ENCODE measurements at regions not wholly inside any gene's neighbourhood (a gene's known extent, or its start where the extent isn't known, plus 50 kb on each side); places are given as distances from the start of the nearest gene placed in this dataset.

DNA sequence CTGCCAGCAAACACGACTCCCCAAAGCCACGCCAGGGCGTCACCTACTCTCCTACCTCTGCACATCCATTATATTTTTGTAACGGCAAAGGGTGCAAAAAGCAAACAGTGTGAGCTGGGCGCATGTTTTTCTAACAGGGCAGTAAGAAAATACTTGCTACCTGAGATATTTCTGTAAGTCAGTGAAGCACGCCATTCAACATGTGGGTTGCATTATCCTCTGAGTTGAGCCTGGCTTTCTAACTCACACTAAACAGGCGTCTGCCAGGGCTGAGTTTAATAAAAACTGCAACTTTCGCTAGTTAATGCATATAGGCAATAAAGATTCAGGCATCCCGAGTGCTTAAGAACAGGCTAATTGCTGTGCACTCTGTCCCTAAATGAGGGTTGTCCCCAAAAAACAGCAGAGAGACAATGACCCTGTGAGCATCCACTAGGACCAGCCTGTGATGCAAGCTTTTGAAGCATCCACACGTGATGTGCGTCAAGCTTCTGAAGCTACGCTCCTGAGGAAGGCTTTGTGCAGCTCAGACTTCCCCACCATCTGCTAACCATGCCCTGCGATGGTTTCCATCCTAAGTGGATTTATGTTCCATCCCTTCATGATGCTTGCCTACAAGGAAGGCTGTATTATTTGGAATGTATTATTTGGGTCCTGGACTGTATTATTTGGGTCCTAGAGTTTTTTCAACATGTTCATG is 70.0 kb upstream of the SIM2 start:
- no peak for DNase-seq (ENCODE audit: low read depth in 2 of 2)

DNA sequence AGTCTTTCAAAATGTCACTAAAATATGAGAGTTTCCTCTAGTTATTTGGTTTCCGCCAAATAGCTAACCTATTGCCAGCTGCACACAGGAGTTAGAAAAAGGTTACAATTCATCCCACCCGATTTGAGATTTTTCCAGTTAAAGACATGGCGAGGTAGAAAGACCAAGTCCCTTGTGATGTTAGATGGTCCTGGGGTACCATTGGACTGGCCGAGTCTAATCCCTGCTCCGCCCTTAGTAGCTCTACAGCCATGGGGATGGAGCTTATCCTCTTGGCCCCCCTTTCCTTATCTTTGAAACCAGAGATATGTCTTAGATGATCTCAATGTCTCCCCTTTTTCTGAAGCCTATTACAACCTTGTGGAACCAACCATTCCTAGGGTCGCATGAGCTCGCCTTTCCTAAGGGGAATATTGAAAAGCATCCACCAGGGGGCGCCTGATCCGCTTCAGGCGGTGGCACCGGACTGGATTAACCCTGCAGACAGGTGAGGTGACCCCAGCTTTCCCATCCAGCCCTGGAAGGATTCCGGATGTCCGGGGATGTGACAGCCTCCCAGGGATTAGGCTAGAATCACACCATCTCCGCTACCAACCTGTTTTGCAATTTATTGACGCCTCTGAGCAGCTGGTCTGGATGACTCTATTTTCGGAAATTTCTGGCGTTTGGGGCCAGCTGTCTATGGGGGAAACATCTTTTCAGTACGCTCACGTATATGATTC is 68.3 kb upstream of the SIM2 start:
- peak; percentile 21 to 25 for DNase-seq (ENCODE audit: low read depth in 2 of 2)

DNA sequence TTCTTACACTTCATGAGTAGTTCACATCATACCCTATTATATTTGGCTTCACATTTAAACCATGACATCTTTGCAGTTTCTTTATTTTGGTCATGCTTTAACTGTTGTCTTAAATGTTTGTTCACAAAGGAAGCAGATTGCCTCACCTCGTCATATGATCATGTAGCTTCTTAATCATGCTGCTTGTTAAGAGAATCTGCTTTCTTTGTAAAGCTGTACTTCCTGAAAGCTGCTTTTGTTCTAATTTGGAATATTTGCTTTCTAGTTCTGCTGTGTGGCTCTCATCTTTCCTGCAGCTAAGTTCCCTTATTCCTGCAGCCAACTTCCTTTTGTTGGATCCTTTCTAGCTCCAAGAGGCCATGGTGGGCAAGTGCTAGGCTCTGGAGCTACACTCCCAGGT is 62.9 kb upstream of the SIM2 start:
- DNase-seq (ENCODE audit: low read depth in 2 of 2) = no peak

DNA sequence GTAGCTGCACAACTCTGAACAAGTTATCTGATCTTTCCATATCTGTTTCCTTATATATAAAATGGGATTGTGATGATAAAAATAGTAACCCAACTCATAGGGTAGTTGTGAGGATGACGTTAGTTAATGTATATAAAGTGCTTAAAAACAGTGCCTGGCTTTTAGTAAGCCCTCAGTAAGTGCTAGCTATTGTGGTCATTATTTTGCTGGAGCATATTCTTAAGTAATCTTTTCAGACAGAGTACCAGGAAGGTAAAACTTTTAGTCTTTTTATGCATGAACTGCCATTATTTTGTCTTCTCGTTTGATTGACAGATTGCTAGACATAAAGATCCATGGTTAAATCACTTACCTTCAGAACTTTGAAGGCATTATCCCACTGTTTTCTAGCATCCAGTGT is 62.5 kb upstream of the SIM2 start:
- no peak for DNase-seq (ENCODE audit: low read depth in 2 of 2)

DNA sequence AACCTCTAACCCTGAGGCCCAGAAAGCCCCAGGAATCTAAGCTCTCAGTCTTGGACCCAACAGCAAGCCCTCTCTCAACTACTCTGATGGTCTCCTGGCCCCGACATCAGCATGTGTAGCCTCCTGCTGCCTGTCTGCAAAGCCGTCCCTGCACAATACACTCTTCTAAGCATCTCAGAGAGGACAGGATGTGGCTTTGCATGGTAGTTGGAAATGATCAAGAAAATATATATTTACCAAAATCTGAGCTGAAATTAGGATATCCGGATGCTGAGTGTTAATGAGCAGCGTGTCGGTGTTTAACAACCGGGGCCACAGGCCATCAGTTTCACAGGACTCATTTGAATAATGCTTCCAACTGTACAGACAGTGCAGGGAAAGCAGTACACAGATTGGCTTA is 59.1 kb upstream of the SIM2 start:
- no peak for DNase-seq (ENCODE audit: low read depth in 2 of 2)

DNA sequence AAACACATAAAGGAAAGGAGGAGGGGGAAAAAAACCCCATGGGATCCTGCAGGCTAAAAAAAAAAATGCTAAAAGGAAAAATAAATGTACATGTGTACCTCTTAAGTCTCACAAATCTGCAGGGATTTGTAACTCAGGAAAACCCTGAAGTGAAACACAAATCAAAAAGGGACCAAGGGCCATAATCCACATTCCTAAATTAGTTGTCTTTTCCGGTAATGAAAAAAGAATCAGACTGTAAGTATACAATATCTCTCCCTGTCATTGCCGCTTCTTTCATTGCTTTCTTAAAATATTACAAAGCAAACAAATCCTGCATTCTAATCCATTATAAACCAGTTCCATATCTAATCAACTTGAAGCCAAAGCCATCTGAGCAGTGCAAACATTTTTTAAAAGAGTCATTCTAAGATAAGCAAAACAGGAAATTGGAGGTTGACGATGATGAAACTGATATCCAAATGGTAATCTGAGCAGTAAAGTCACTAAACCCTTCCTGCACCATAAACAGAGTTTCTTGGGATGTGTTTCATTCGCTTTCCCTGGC is 58.7 kb upstream of the SIM2 start:
- no peak for DNase-seq (ENCODE audit: low read depth in 2 of 2)

DNA sequence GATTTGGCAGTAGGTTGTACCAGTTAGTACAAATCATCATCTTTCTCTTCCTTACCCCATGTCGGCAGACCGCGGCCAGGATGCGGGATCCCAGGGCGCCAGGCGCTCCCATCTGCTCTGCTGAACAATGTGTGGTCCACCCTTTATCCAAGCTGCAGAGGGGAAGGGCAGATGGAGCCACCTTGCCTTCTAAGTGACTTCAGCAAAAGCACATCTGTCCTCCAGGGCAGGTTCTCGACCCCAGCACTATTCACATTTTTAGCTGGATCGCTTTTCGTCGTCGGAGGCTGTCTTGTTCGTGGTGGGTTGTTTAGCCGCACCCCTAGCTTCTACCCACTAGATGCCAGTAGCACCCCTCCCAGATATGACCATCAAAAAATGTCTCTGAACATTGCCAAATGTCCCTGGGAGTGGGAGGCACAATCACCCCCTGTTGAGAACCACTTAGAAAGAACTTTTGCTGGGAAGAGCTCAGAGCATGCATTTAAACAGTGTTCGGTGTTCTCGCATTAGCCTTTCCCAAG is 58.1 kb upstream of the SIM2 start:
- DNase-seq (ENCODE audit: low read depth in 2 of 2) = no peak

DNA sequence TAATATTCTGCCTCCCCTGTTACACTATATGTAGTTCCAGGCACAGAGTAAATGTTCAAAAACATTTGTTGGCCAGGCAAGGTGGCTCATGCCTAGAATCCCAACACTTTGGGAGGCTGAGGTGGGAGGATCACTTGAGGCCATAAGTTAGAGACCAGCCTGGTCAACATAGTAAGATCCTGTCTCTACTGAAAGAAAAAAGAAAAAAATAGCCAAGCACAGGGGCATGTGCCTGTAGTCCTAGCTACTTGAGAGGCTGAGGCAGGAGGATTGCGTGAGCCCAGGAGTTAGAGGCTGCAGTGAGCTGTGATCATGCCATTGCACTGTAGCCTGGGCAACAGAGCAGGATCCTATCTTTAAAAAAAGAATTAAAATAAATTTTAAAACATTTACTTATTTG is 57.6 kb upstream of the SIM2 start:
- DNase-seq (ENCODE audit: low read depth in 2 of 2) = no peak

DNA sequence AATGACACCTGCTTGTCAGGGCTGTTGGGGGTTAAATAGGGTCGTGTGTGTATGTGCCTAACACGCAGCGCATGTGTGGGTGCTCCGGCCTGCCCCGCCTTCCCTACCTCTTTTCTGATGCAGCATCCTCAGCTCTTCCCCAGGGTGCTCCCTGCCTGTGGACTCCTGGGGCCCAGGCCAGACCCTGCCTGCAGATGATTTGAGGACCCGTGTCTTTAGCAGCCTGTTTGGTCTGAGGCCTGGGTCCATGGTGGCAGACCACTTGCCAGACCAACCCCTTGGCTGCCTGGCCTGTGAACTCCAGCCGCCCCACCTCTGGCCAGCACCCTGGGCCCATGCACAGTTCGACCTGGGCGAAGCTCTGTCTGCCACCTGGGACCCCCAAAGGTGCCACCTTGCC is 57.0 kb upstream of the SIM2 start:
- DNase-seq (ENCODE audit: low read depth in 2 of 2) = no peak

DNA sequence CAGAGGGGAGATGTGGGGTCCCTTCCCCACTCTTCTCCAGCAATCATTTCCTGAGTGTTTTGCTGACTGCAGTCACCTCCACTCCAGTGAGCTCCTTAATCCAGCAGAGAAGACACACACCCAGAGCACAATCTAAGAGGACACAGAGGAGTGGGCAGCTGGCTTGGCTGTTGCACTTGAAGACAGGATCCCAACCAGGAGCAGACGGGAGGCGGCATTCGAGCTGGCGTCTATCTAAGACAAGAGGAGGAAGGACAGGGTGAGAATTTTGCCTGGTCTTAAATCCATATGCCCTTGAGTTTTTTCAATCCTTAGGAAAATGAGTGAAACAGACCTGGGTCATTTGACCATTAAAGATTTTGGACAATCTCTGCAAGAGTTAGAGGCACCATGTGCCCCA is 56.1 kb upstream of the SIM2 start:
- no peak for DNase-seq (ENCODE audit: low read depth in 2 of 2)

DNA sequence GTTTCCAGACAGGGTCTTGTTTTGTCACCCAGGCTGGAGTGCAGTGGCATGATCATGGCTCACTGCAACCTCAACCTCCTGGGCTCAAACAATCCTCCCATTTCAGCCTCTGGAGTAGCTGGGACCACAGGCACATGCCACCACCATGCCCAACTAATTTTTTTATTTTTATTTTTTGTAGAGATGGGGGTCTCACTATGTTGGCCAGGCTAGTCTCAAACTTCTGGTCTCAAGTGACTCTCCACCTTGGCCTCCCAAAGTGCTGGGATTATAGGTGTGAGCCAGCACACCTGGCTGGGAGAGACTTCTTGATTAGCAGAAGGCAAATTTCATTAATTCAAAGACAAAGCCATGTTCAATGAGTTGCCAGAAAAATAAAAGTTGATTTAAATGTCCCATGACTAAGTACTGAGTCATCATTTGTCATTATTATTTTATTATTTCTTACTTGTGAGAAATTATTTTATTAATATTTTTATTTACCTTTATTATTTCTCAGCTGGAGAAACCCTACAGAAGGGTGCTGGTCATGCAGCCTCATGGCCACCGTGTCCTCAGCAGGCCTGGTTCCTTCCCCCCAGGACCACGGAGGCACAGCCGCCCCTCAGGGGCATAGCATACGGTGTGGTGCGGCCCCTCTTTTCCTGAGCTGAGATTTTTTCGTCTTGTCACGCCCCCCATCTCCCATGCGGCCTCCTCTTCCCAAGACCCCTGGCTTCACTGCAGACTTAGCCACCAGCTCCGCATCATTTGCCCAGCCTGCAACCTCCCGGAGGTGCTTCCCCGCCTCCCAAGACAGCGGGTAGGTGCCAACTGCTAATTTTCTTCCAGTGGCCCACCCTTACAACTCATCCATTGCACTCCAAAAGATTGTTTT is 55.3 kb upstream of the SIM2 start:
- no peak for DNase-seq (ENCODE audit: low read depth in 2 of 2)

DNA sequence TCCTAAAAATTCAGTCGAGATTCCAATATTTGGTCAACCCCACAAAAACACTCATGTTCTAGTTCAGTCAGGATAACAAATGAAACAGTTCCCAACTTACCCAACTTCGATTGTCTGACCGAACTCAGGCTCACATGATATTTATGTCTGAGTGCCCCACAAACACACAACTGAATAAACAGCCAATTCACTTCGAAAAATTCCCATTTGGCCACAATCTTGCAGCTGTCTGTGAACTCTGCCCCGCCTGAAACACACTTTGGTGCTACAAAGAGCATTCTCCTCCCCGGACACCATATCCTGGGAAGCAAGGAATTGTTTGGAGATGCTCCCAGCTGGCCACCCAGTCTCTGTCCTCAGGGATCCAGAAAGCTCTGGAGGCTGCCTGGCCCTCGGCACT is 52.9 kb upstream of the SIM2 start:
- DNase-seq (ENCODE audit: low read depth in 2 of 2) = no peak

DNA sequence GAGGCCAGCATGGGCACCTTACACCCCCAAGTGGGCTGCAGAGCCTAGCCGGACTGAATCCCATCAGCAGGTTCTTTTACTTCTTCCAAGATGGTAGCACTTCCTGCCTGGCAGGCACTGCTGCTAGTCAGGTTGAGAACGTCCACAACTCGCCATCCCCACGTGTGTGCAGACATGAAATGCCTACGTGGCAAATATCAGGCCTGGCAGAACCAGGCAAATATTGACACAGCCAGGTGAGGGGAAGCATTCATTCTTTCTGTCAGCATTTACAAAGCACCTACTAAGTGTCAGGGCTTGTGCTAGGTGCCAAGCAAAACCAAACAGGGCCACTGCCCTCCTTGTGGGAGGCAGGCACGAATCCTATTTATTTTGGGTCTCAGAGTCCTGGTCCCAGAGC is 52.3 kb upstream of the SIM2 start:
- no peak for DNase-seq (ENCODE audit: low read depth in 2 of 2)

DNA sequence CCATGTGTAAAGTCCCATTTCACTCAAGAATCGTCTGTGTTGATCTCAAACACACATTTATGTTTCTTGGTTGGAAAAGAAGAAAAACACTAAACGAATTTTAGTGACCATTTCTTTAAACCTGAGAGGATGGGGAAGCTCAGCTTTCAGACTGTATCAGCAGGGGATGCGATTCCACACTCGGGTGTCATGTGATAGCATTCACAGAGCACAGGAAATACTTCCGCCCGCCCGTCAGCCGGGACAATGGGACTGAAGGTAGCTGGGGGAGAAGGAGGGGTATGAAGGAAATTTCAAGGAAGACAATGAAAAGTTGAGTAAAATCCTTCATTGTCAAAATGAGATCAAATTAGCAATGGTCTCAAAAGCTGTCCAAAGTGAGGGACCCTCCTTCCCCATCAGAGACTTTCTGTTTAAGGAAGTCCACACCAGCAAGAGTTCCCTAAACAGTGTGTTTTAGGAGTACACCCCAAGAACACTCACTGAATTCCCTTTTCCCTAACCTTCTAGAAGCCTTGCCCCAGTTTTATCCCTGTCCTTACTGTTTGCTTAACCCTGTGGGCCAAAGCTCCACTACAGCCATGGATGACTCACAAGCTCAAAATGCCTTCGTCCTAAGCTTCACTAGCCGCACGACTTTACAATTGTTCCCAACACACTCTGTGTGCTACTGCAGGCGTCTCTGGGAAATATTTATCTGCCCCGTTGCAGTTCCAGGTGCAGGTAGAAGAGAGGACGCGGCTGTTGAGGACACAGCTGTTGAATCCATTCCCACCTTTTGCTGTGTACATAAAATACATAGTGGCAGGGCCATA is 51.4 kb upstream of the SIM2 start:
- no peak for DNase-seq (ENCODE audit: low read depth in 2 of 2)
